ENCODE measurements at regions not wholly inside any gene's neighbourhood (a gene's known extent, or its start where the extent isn't known, plus 50 kb on each side); places are given as distances from the start of the nearest gene placed in this dataset.

GRCh38 chr6:15033850-15034203 lies 212.0 kb upstream of the JARID2 start:
- TF ChIP-seq CTCF (IDR thresholded peaks at IDR 0.05) (no peak), POLR2AphosphoS5 (IDR thresholded peaks at IDR 0.05) (no peak), POLR2A (IDR thresholded peaks at IDR 0.05) (no peak)

All from upper lobe of left lung (tissue), 4 donors.